Neuronal stem cell (in vitro differentiated cells): ENCODE measurements at regions not wholly inside any gene's neighbourhood (a gene's known extent, or its start where the extent isn't known, plus 50 kb on each side); places are given as distances from the start of the nearest gene placed in this dataset.
A peak's percentile ranks its signal among the peaks of the same experiment; 100 is the strongest.

ENCODE experiments used
- DNase-seq: peaks from one replicate; pipeline ENCODE4 v3.0.0-alpha.2; 2013; ENCODE audit warnings: low spot score
- H2AFZ ChIP-seq: one replicate; pipeline ENCODE4 v1.6.1; 2013; ENCODE audit warnings: mild to moderate bottlenecking, low read length, inconsistent platforms
- H2AK5ac ChIP-seq: 2 replicates; pipeline ENCODE4 v1.6.1; 2013; ENCODE audit warnings: low read depth, mild to moderate bottlenecking, inconsistent platforms, low read length, moderate library complexity, mixed read lengths
- H2BK120ac ChIP-seq: 2 replicates; pipeline ENCODE4 v1.6.1; 2013; ENCODE audit warnings: low read depth, mild to moderate bottlenecking, inconsistent platforms, low read length, moderate library complexity, mixed read lengths
- H2BK12ac ChIP-seq: one replicate; pipeline ENCODE4 v1.6.1; 2013; ENCODE audit warnings: low read length, inconsistent platforms
- H2BK15ac ChIP-seq: 2 replicates; pipeline ENCODE4 v1.6.1; 2013; ENCODE audit warnings: mild to moderate bottlenecking, low read length, inconsistent platforms, mixed read lengths
- H2BK5ac ChIP-seq: one replicate; pipeline ENCODE4 v1.6.1; 2013; ENCODE audit warnings: inconsistent platforms, mild to moderate bottlenecking, low read length, moderate library complexity
- H3K14ac ChIP-seq: one replicate; pipeline ENCODE4 v1.6.1; 2013; ENCODE audit warnings: low read length, inconsistent platforms
- H3K18ac ChIP-seq: 2 replicates; pipeline ENCODE4 v1.6.1; 2013; ENCODE audit warnings: low read length, inconsistent platforms
- H3K23ac ChIP-seq: 2 replicates; pipeline ENCODE4 v1.6.1; 2013; ENCODE audit warnings: low read depth, mild to moderate bottlenecking, mixed read lengths, low read length, inconsistent platforms; ENCODE audit not compliant: poor library complexity
- H3K27ac ChIP-seq: replicated peaks from 3 replicates; pipeline ENCODE4 v1.5.1; 2013; ENCODE audit warnings: low read length, inconsistent platforms
- H3K27me3 ChIP-seq, 3 experiments: 2 replicates each; pipeline ENCODE4 v1.6.1; 2013; ENCODE audit warnings: low read length in 3 of 3, mild to moderate bottlenecking in 2 of 3, inconsistent platforms in 1 of 3, low read depth in 1 of 3, mixed read lengths in 1 of 3, moderate library complexity in 1 of 3; ENCODE audit not compliant: control insufficient read depth in 3 of 3, insufficient read depth in 3 of 3
- H3K36me3 ChIP-seq, 2 donors: replicated peaks in 1 of 2; 2 replicates each; pipeline ENCODE4 v1.6.1; 2013; ENCODE audit warnings: low read length in 2 of 2; ENCODE audit not compliant: control insufficient read depth in 2 of 2, insufficient read depth in 2 of 2
- H3K4ac ChIP-seq: 2 replicates; pipeline ENCODE4 v1.6.1; 2013; ENCODE audit warnings: inconsistent platforms, mild to moderate bottlenecking, low read length, moderate library complexity
- H3K4me1 ChIP-seq, 2 donors: 1 replicate in 1 of 2; 2 replicates in 1 of 2; pipeline ENCODE4 v1.6.1; 2013; ENCODE audit warnings: low read length in 2 of 2, low read depth in 1 of 2; ENCODE audit not compliant: control insufficient read depth in 2 of 2, insufficient read depth in 1 of 2
- H3K4me2 ChIP-seq: one replicate; pipeline ENCODE4 v1.6.1; 2013; ENCODE audit warnings: mild to moderate bottlenecking, low read length, inconsistent platforms; ENCODE audit not compliant: insufficient read depth, poor library complexity, severe bottlenecking
- H3K4me3 ChIP-seq, 2 donors: 2 replicates each; pipeline ENCODE4 v1.5.1; 2013; ENCODE audit warnings: low read length in 2 of 2, mild to moderate bottlenecking in 2 of 2, inconsistent platforms in 1 of 2, moderate library complexity in 1 of 2
- H3K79me1 ChIP-seq: one replicate; pipeline ENCODE4 v1.6.1; 2013; ENCODE audit warnings: low read depth, mild to moderate bottlenecking, inconsistent platforms, low read length, moderate library complexity
- H3K9ac ChIP-seq: one replicate; pipeline ENCODE4 v1.6.1; 2013; ENCODE audit warnings: mild to moderate bottlenecking, low read depth, low read length, inconsistent platforms; ENCODE audit not compliant: poor library complexity
- H3K9me3 ChIP-seq, 2 donors: replicated peaks in 1 of 2; 2 replicates each; pipeline versions ENCODE3 to v1.6.1; 2013; ENCODE audit warnings: low read length in 2 of 2, mild to moderate bottlenecking in 2 of 2, inconsistent platforms in 1 of 2, low read depth in 1 of 2, mixed read lengths in 1 of 2, moderate library complexity in 1 of 2; ENCODE audit not compliant: control insufficient read depth in 2 of 2, insufficient read depth in 1 of 2
- H4K8ac ChIP-seq: one replicate; pipeline ENCODE4 v1.6.1; 2013; ENCODE audit warnings: low read depth, mild to moderate bottlenecking, inconsistent platforms, low read length, moderate library complexity
- H4K91ac ChIP-seq: one replicate; pipeline ENCODE4 v1.6.1; 2013; ENCODE audit warnings: low read length, low read depth, mild to moderate bottlenecking, inconsistent platforms; ENCODE audit not compliant: poor library complexity
- WGBS, 2 donors: extraction: QIAGEN DNeasy Blood & Tissue Kit; methylation state at CpG; one replicate each; pipeline ENCODE4 v1.1.7; 2013; ENCODE audit warnings: missing lambda C conversion rate in 2 of 2, mixed read lengths in 1 of 2; ENCODE audit not compliant: insufficient read length in 2 of 2, insufficient replicate concordance in 1 of 2; ENCODE audit errors: extremely low coverage in 2 of 2; 5-methylcytosine and 5-hydroxymethylcytosine counted together

GRCh38 chr13:77437267-77437666 is 98.2 kb upstream of the SCEL start:
- Histone ChIP-seq H3K4ac (no peak overlapping the region), H3K18ac (no peak overlapping the region), H3K79me1 (no peaks in the 10 kb centered on the region), H3K14ac (no peak overlapping the region), H2BK120ac (no peak overlapping the region), H3K36me3 (no peaks in the 10 kb centered on the region), H3K27me3 (no peaks in the 10 kb centered on the region), H2BK5ac (no peak overlapping the region), H2BK12ac (no peak overlapping the region), H3K9me3 (no peaks in the 10 kb centered on the region), H3K4me2 (no peak overlapping the region), H3K4me1 (no peaks in the 10 kb centered on the region), H4K91ac (no peak overlapping the region), H4K8ac (no peak overlapping the region), H3K27ac (no peak overlapping the region), H3K23ac (no peak overlapping the region), H2AK5ac (no peak overlapping the region), H2BK15ac (no peak overlapping the region), H3K9ac (no peak overlapping the region), H3K4me3 (no peak overlapping the region), H2AFZ (no peak overlapping the region)
- WGBS, 2 donors = no CpG with 5 or more reads among the region's 2 CpGs
- DNase-seq = no peak

DNA sequence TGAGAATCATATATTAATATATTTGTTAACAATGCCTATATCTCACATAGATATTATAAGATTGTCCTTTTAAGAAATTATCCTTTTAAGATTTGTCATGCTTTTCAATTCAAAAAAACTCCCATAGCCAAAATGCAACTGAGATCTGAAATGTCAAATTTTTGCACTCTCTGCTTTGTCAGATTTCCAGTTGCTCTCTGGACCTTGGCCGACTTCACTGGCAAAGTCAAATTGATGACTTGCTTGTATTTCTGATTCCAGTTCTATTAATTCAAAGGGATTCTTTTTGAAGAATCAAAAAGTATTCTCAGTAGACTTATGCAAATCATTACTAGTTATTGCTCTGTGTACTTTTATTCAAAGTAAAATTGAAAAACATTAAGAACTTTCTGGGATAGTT is 101.2 kb upstream of the SCEL start:
- WGBS, 2 donors = no CpG with 5 or more reads among the region's 1 CpG
- H3K79me1 ChIP-seq = no peaks in the 10 kb centered on the region
- H3K4ac ChIP-seq = no peak overlapping the region
- H3K23ac ChIP-seq = no peak overlapping the region
- no peak overlapping the region for H2AK5ac ChIP-seq
- H3K36me3 ChIP-seq = no peaks in the 10 kb centered on the region
- H3K27me3 ChIP-seq = no peaks in the 10 kb centered on the region
- no peak overlapping the region for H3K27ac ChIP-seq
- no peak overlapping the region for H4K91ac ChIP-seq
- no peaks in the 10 kb centered on the region for H3K9me3 ChIP-seq
- H3K4me3 ChIP-seq = no peak overlapping the region
- no peak overlapping the region for H3K14ac ChIP-seq
- no peak overlapping the region for H2BK5ac ChIP-seq
- no peak overlapping the region for H2BK15ac ChIP-seq
- H2AFZ ChIP-seq = no peak overlapping the region
- no peak overlapping the region for H2BK120ac ChIP-seq
- no peak overlapping the region for H3K9ac ChIP-seq
- no peak overlapping the region for H4K8ac ChIP-seq
- H3K4me2 ChIP-seq = no peak overlapping the region
- no peak overlapping the region for H3K18ac ChIP-seq
- DNase-seq = no peak
- H2BK12ac ChIP-seq = no peak overlapping the region
- H3K4me1 ChIP-seq = no peaks in the 10 kb centered on the region

- no peaks in the 10 kb centered on the region for H3K9me3 ChIP-seq
- H3K14ac ChIP-seq = no peak overlapping the region
- H3K23ac ChIP-seq = no peak overlapping the region
- H2BK120ac ChIP-seq = no peak overlapping the region
- no peak overlapping the region for H2AFZ ChIP-seq
- H3K4me1 ChIP-seq = no peaks in the 10 kb centered on the region
- no peak overlapping the region for H2BK5ac ChIP-seq
- H4K8ac ChIP-seq = no peak overlapping the region
- H2AK5ac ChIP-seq = no peak overlapping the region
- no peak overlapping the region for H3K27ac ChIP-seq
- H3K4me3 ChIP-seq = no peak overlapping the region
- no peaks in the 10 kb centered on the region for H3K36me3 ChIP-seq
- H2BK15ac ChIP-seq = no peak overlapping the region
- no peak overlapping the region for H3K18ac ChIP-seq
- H3K27me3 ChIP-seq = no peaks in the 10 kb centered on the region
- H3K4ac ChIP-seq = no peak overlapping the region
- no peaks in the 10 kb centered on the region for H3K79me1 ChIP-seq
- no peak for DNase-seq
- no peak overlapping the region for H2BK12ac ChIP-seq
- no peak overlapping the region for H3K4me2 ChIP-seq
- no peak overlapping the region for H3K9ac ChIP-seq
- no peak overlapping the region for H4K91ac ChIP-seq
Measured at GRCh38 chr13:77431449-77431848, 104.1 kb upstream of the SCEL start.

- Histone ChIP-seq H4K8ac (peak overlapping the region; percentile 82), H3K18ac (no peak overlapping the region), H2AK5ac (no peak overlapping the region), H3K9me3 (no peaks in the 10 kb centered on the region), H3K79me1 (no peaks in the 10 kb centered on the region), H2BK15ac (no peak overlapping the region), H3K23ac (no peak overlapping the region), H3K36me3 (no peaks in the 10 kb centered on the region), H4K91ac (no peak overlapping the region), H2BK5ac (no peak overlapping the region), H3K4ac (no peak overlapping the region), H3K14ac (no peak overlapping the region), H2AFZ (no peak overlapping the region), H2BK120ac (no peak overlapping the region), H3K4me1 (no peaks in the 10 kb centered on the region), H3K4me3 (no peak overlapping the region), H3K27me3 (no peaks in the 10 kb centered on the region), H3K9ac (no peak overlapping the region), H3K4me2 (no peak overlapping the region), H3K27ac (no peak overlapping the region), H2BK12ac (no peak overlapping the region)
- no CpG with 5 or more reads among the region's 2 CpGs for WGBS, 2 donors
- no peak for DNase-seq
Measured at GRCh38 chr13:77430377-77430951, 103.6 kb upstream of the MYCBP2 start.
